ENCODE measurements at regions not wholly inside any gene's neighbourhood (a gene's known extent, or its start where the extent isn't known, plus 50 kb on each side); places are given as distances from the start of the nearest gene placed in this dataset.

- DNase-seq = no peak
- intact Hi-C loops (cut with DNase I) = no loop called here
- Histone ChIP-seq H3K36me3 (ENCODE audit: control insufficient read depth in 2 of 3, insufficient read depth in 3 of 3, low read length in 3 of 3) (no peaks in the 10 kb centered on the region), H3K27me3 (ENCODE audit: control insufficient read depth, insufficient read depth, low read length) (no peaks in the 10 kb centered on the region), H3K27ac (ENCODE audit: low read depth in 2 of 2, low read length in 2 of 2) (no peak overlapping the region), H3K9me3 (ENCODE audit: control insufficient read depth in 2 of 3, insufficient read depth in 1 of 3, low read length in 3 of 3) (no peaks in the 10 kb centered on the region), H3K9ac (ENCODE audit: low read length in 3 of 3) (no peak overlapping the region), H3K4me1 (ENCODE audit: control insufficient read depth in 2 of 3, insufficient read depth in 2 of 3, low read depth in 1 of 3, low read length in 3 of 3) (no peaks in the 10 kb centered on the region), H3K4me3 (ENCODE audit: low read length in 3 of 3) (no peak overlapping the region)
- no peak for TF ChIP-seq CTCF (IDR thresholded peaks at IDR 0.05; ENCODE audit: borderline replicate concordance, extremely low read depth, insufficient read depth)
- FAIRE-seq = no peak
Observed at GRCh38 chr3:15979900-15980299, 182.1 kb upstream of the ANKRD28 start.

DNA sequence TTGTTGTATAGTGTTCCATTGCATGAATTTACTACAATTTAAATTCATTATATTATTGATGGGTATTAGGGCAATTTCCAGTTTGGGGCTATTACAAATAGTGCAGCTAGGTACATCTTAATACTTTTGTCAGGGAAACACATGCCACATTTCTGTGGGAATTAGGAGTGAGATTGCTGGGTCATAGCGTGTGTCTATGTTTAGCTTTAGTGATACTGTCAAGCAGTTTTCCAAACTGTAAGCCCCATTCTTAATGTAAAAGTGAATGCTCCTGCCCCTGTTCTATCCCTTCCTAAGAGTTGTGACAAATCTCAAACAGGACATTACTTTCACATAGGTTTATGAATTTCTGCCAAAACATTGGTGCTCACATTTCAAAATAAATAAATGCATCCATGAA is 184.5 kb upstream of the ANKRD28 start:
- Histone ChIP-seq H3K27ac (ENCODE audit: low read depth in 2 of 2, low read length in 2 of 2) (no peak overlapping the region), H3K4me3 (ENCODE audit: low read length in 3 of 3) (no peak overlapping the region), H3K27me3 (ENCODE audit: control insufficient read depth, insufficient read depth, low read length) (no peaks in the 10 kb centered on the region), H3K9ac (ENCODE audit: low read length in 3 of 3) (no peak overlapping the region), H3K4me1 (ENCODE audit: control insufficient read depth in 2 of 3, insufficient read depth in 2 of 3, low read depth in 1 of 3, low read length in 3 of 3) (no peaks in the 10 kb centered on the region), H3K36me3 (ENCODE audit: control insufficient read depth in 2 of 3, insufficient read depth in 3 of 3, low read length in 3 of 3) (no peaks in the 10 kb centered on the region), H3K9me3 (ENCODE audit: control insufficient read depth in 2 of 3, insufficient read depth in 1 of 3, low read length in 3 of 3) (peaks cover 0 to 3% (median 0%) of the 10 kb centered on the region in 3 donors)
- intact Hi-C loops (cut with DNase I) = no loop called here
- FAIRE-seq (no peak), DNase-seq (no peak)
- no peak for TF ChIP-seq CTCF (IDR thresholded peaks at IDR 0.05; ENCODE audit: borderline replicate concordance, extremely low read depth, insufficient read depth)

GRCh38 chr3:15982667-15983196 is 185.0 kb upstream of the ANKRD28 start:
- no peak for TF ChIP-seq CTCF (IDR thresholded peaks at IDR 0.05; ENCODE audit: borderline replicate concordance, extremely low read depth, insufficient read depth)
- H3K27ac ChIP-seq (ENCODE audit: low read depth in 2 of 2, low read length in 2 of 2) = no peak overlapping the region
- FAIRE-seq = no peak
- no peaks in the 10 kb centered on the region for H3K36me3 ChIP-seq (ENCODE audit: control insufficient read depth in 2 of 3, insufficient read depth in 3 of 3, low read length in 3 of 3)
- no peak overlapping the region for H3K9ac ChIP-seq (ENCODE audit: low read length in 3 of 3)
- no peaks in the 10 kb centered on the region for H3K27me3 ChIP-seq (ENCODE audit: control insufficient read depth, insufficient read depth, low read length)
- peaks cover 0 to 3% (median 0%) of the 10 kb centered on the region in 3 donors for H3K9me3 ChIP-seq (ENCODE audit: control insufficient read depth in 2 of 3, insufficient read depth in 1 of 3, low read length in 3 of 3)
- no peak for DNase-seq
- no peak overlapping the region for H3K4me3 ChIP-seq (ENCODE audit: low read length in 3 of 3)
- intact Hi-C loops (cut with DNase I) = no loop called here
- no peaks in the 10 kb centered on the region for H3K4me1 ChIP-seq (ENCODE audit: control insufficient read depth in 2 of 3, insufficient read depth in 2 of 3, low read depth in 1 of 3, low read length in 3 of 3)

- H3K27me3 ChIP-seq (ENCODE audit: control insufficient read depth, insufficient read depth, low read length) = no peaks in the 10 kb centered on the region
- TF ChIP-seq CTCF (IDR thresholded peaks at IDR 0.05; ENCODE audit: borderline replicate concordance, extremely low read depth, insufficient read depth) = no peak
- H3K27ac ChIP-seq (ENCODE audit: low read depth in 2 of 2, low read length in 2 of 2) = no peak overlapping the region
- H3K4me3 ChIP-seq (ENCODE audit: low read length in 3 of 3) = no peak overlapping the region
- FAIRE-seq (no peak), DNase-seq (no peak)
- H3K36me3 ChIP-seq (ENCODE audit: control insufficient read depth in 2 of 3, insufficient read depth in 3 of 3, low read length in 3 of 3) = no peaks in the 10 kb centered on the region
- H3K9me3 ChIP-seq (ENCODE audit: control insufficient read depth in 2 of 3, insufficient read depth in 1 of 3, low read length in 3 of 3) = peaks cover 0 to 3% (median 0%) of the 10 kb centered on the region in 3 donors
- no peak overlapping the region for H3K9ac ChIP-seq (ENCODE audit: low read length in 3 of 3)
- no peaks in the 10 kb centered on the region for H3K4me1 ChIP-seq (ENCODE audit: control insufficient read depth in 2 of 3, insufficient read depth in 2 of 3, low read depth in 1 of 3, low read length in 3 of 3)
- intact Hi-C loops (cut with DNase I) = no loop called here
Observed at GRCh38 chr3:15983232-15983631, 185.5 kb upstream of the ANKRD28 start.

Data from kidney (tissue), 13 donors.